ENCODE measurements at regions not wholly inside any gene's neighbourhood (a gene's known extent, or its start where the extent isn't known, plus 50 kb on each side); places are given as distances from the start of the nearest gene placed in this dataset.

DNA sequence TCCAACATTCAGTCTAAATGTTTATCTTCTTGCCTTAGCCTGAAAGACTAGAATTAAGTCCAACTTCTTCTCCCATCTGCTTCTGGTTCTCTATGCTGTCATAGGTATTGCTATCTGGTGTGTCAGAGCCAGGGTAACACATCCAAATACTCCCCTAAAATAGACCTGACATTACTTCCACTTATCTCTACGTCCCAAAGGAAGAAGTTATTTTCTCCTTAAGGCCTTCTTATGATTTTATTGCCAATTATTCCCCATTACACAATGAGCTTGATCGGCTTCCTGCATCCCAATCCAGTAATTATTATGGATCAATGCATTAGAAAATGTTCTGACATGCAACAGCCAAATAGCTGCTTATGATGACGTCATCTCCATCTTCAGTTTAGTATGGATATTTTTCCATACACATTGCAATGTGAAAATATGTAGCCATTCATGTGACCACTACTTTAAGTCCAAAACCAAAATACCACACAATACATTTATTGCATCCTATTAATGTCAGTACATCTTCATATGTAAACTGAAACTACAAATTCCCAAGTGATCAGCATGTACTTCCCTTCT, 555.5 kb downstream of the MAT2B start:
- TF ChIP-seq CTCF (conservative IDR thresholded peaks at IDR 0.05; ENCODE audit: low read length): no peak
- no peak for TF ChIP-seq EZH2phosphoT487 (IDR thresholded peaks at IDR 0.05; ENCODE audit: borderline replicate concordance, low read depth, low read length)
